NB4 (cell line): ENCODE measurements at regions not wholly inside any gene's neighbourhood (a gene's known extent, or its start where the extent isn't known, plus 50 kb on each side); places are given as distances from the start of the nearest gene placed in this dataset.
A peak's percentile ranks its signal among the peaks of the same experiment; 100 is the strongest.

Experiments
- DNase-seq: peaks from one replicate; pipeline ENCODE4 v3.0.0; 2010; ENCODE audit warnings: low read depth
- H3K4me3 ChIP-seq: one replicate; pipeline ENCODE4 v1.5.1; 2011; ENCODE audit warnings: mild to moderate bottlenecking, low read depth, low read length, moderate library complexity
- CTCF ChIP-seq: IDR thresholded peaks from one replicate; pipeline ENCODE4 v1.5.1; 2012; ENCODE audit warnings: low read depth, low read length
- MYC ChIP-seq: IDR thresholded peaks from 2 replicates; pipeline ENCODE4 v1.6.1; 2011; ENCODE audit warnings: low read depth, low read length
- POLR2A ChIP-seq: IDR thresholded peaks from 2 replicates; pipeline ENCODE4 v1.6.1; 2011; ENCODE audit warnings: mild to moderate bottlenecking; ENCODE audit not compliant: insufficient read length; ENCODE audit errors: extremely low read depth
- TF ChIP-seq, protein P1 (sequence below): IDR thresholded peaks from 2 replicates; pipeline ENCODE4 v1.6.1; 2011; ENCODE audit warnings: low read depth, low read length

DNA sequence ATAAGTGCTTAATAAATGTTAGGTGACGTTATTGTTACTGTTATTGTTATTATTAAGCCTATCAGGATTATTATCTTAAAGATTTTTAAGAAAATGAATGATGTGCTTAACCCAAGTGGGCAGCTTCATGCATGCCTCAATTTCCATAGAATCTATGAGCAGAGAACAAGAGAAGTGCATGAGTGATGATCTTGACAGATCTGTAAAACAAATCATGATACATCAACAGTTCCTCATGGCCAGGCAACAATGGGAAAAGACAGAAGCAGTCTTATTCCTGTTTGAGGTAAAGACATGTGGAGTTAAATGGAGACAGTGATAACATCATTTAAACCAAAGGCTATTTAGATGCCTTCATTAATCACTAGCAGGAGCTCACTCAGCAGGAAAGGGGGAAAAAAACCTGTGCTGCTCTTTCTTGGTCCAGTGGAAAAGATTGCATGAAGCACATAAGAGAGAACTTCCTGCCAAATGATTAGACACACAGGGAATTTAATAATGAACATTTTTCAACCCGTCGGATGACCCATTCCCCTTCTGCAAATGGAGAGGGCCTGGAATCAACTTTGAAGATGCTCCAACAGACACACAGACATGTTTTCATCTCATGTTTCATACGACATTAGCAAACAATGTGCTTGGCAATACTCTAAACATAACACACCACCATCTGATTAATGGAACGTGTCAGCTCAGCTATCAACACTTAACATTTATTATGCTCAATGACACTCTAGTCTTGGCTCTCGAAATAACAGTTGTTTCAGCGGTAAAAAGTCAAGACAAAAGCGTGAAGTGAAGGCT is 212.2 kb upstream of the LRRN1 start:
- TF ChIP-seq, protein P1, sequence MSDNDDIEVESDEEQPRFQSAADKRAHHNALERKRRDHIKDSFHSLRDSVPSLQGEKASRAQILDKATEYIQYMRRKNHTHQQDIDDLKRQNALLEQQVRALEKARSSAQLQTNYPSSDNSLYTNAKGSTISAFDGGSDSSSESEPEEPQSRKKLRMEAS: no peak
- no peak for TF ChIP-seq CTCF
- no peak for TF ChIP-seq POLR2A
- no peak for TF ChIP-seq MYC
- DNase-seq: no peak
- H3K4me3 ChIP-seq: no peak overlapping the region

- TF ChIP-seq POLR2A (no peak), CTCF (no peak), MYC (no peak)
- TF ChIP-seq, protein P1: no peak
- peak; percentile 29 for DNase-seq
- H3K4me3 ChIP-seq: no peak overlapping the region
These were observed 212.9 kb upstream of the LRRN1 start for GRCh38 chr3:3586336-3586735.

DNA sequence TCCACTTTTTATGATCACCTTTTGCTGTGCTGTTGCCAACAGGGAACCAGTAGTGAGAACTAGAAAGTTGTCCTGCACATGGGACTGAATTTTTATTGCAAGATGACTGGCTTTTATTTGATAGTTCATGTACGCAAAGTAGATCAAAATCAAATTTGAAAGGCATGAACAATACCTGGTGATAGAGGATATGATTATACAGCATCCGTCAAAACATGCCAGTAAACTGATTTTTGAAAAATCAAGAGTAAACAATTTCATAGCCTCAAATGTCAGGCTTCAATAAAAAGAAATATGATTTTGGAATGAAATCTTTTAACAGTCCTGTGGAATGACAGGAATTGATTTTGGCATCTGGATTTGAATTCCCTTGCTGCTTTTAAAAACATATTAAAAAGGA is 219.6 kb upstream of the LRRN1 start:
- TF ChIP-seq MYC (no peak), CTCF (no peak), POLR2A (no peak)
- TF ChIP-seq, protein P1: no peak
- no peak for DNase-seq
- no peak overlapping the region for H3K4me3 ChIP-seq

DNA sequence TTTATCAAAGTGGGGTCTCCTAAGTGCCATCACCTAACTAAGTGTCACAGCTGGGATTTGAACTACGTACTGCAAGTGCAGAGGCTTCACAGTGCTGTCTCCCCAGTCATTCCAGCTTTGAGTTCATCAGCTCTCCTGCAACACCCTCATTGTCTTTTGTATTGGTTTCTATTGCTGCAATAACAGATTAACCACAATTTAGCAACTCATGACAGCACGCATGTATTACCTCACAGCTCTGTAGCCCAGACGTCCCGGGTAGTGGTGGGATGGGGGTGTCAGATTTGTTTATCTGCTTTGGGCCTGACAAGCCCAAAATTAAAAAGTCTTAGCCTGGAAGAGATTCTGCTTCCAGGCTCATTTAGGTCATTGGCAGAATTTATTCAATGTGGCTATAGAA is 220.5 kb upstream of the LRRN1 start:
- peak; percentile 83 for DNase-seq
- TF ChIP-seq CTCF (no peak), POLR2A (no peak), MYC (0 out of 2 replicates have a peak, but pooled peaks have one; percentile 13)
- TF ChIP-seq, protein P1: 0 out of 2 replicates have a peak, but pooled peaks have one; percentile 16
- H3K4me3 ChIP-seq: no peak overlapping the region

DNA sequence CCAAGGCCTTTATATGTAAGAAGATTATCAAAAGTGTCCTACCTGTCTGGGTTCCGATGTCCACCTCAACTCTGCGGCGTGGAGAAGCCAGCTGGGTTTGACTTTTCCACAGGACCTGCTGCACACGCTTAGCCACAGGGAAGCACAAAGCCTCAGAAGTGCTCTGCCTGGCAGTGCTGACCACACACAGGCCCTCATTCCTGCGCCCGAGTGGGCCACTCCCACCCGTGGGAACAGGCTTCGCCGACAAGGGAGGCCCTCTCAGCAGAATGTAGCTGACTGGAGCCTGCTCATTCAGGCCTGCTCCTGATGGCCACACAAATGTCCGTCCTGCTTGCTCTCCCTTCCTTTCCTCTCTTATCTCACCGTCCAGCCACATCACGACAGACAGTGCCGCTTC is 221.4 kb upstream of the LRRN1 start:
- no peak for DNase-seq
- TF ChIP-seq POLR2A: no peak
- TF ChIP-seq, protein P1: no peak
- no peak for TF ChIP-seq MYC
- TF ChIP-seq CTCF: no peak
- H3K4me3 ChIP-seq: no peak overlapping the region

GRCh38 chr3:3573341-3573740 is 225.9 kb upstream of the LRRN1 start:
- TF ChIP-seq MYC (no peak), POLR2A (no peak), CTCF (no peak)
- TF ChIP-seq, protein P1: no peak
- no peak for DNase-seq
- H3K4me3 ChIP-seq: no peak overlapping the region
